GM12874 (cell line): ENCODE measurements at regions not wholly inside any gene's neighbourhood (a gene's known extent, or its start where the extent isn't known, plus 50 kb on each side); places are given as distances from the start of the nearest gene placed in this dataset.
A peak's percentile ranks its signal among the peaks of the same experiment; 100 is the strongest.

Experiments
- CTCF ChIP-seq: IDR thresholded peaks from 2 replicates; pipeline ENCODE4 v1.5.1; 2011; ENCODE audit warnings: low read depth, mild to moderate bottlenecking, control low read depth, low read length, moderate library complexity; ENCODE audit not compliant: insufficient read depth

GRCh38 chr2:16729335-16729734 is 63.7 kb upstream of the CYRIA start:
- TF ChIP-seq CTCF = no peak

- no peak for TF ChIP-seq CTCF
These were observed 62.9 kb upstream of the CYRIA start for GRCh38 chr2:16728351-16729136.

GRCh38 chr2:16727256-16727655 is 61.6 kb upstream of the CYRIA start:
- TF ChIP-seq CTCF = no peak

- no peak for TF ChIP-seq CTCF
These were observed 60.9 kb upstream of the CYRIA start for GRCh38 chr2:16726577-16726976.

GRCh38 chr2:16726147-16726546 is 60.5 kb upstream of the CYRIA start:
- TF ChIP-seq CTCF = no peak

- no peak for TF ChIP-seq CTCF
These were observed 59.9 kb upstream of the CYRIA start for GRCh38 chr2:16725549-16725948.

- 0 out of 2 replicates have a peak, but pooled peaks have one; percentile 7 for TF ChIP-seq CTCF
These were observed 57.0 kb upstream of the CYRIA start for GRCh38 chr2:16722677-16723076.
